ENCODE measurements at regions not wholly inside any gene's neighbourhood (a gene's known extent, or its start where the extent isn't known, plus 50 kb on each side); places are given as distances from the start of the nearest gene placed in this dataset.

GRCh38 chr18:4510711-4511110 is 55.6 kb upstream of the DLGAP1 start:
- WGBS, 2 donors (ENCODE audit: extremely low coverage in 2 of 2, insufficient read length in 2 of 2, insufficient replicate concordance in 1 of 2): no CpG with 5 or more reads among the region's 1 CpG
- Histone ChIP-seq H3K23ac (ENCODE audit: low read depth, low read length, poor library complexity) (peak overlapping the region; percentile 97), H3K14ac (ENCODE audit: low read length) (peak overlapping the region; percentile 99), H3K9me3 (replicated peaks in 1 of 2; ENCODE audit: control insufficient read depth in 2 of 2, insufficient read depth in 1 of 2, low read depth in 1 of 2, low read length in 2 of 2) (peaks cover 0 to 4% of the 10 kb centered on the region in 2 donors), H2BK15ac (ENCODE audit: low read length) (no peak overlapping the region), H4K91ac (ENCODE audit: low read depth, low read length, poor library complexity) (peak overlapping the region; percentile 34), H3K27me3 (ENCODE audit: control insufficient read depth in 3 of 3, insufficient read depth in 3 of 3, low read depth in 1 of 3, low read length in 3 of 3) (peaks cover 0 to 3% (median 0%) of the 10 kb centered on the region in 3 experiments), H3K36me3 (replicated peaks in 1 of 2; ENCODE audit: control insufficient read depth in 2 of 2, insufficient read depth in 2 of 2, low read length in 2 of 2) (no peaks in the 10 kb centered on the region), H3K18ac (ENCODE audit: low read length) (no peak overlapping the region), H3K4me2 (ENCODE audit: insufficient read depth, low read length, poor library complexity, severe bottlenecking) (no peak overlapping the region), H2BK5ac (ENCODE audit: low read length) (no peak overlapping the region), H3K27ac (replicated peaks; ENCODE audit: low read length) (no peak overlapping the region), H4K8ac (ENCODE audit: low read depth, low read length) (peak overlapping the region; percentile 100), H3K4me1 (ENCODE audit: control insufficient read depth in 2 of 2, insufficient read depth in 1 of 2, low read depth in 1 of 2, low read length in 2 of 2) (no peaks in the 10 kb centered on the region), H3K4ac (ENCODE audit: low read length) (no peak overlapping the region), H3K9ac (ENCODE audit: low read depth, low read length, poor library complexity) (peak overlapping the region; percentile 39), H3K4me3 (ENCODE audit: low read length in 2 of 2) (peak overlapping the region in 1 of 2 donors; percentile 28), H2BK12ac (ENCODE audit: low read length) (peak overlapping the region; percentile 96), H2AFZ (ENCODE audit: low read length) (no peak overlapping the region), H2BK120ac (ENCODE audit: low read depth, low read length) (no peak overlapping the region), H3K79me1 (ENCODE audit: low read depth, low read length) (peaks cover 3% of the 10 kb centered on the region), H2AK5ac (ENCODE audit: low read depth, low read length) (no peak overlapping the region)
- DNase-seq (ENCODE audit: low spot score): peak; percentile 15

- Histone ChIP-seq H3K9ac (ENCODE audit: low read depth, low read length, poor library complexity) (no peak overlapping the region), H3K18ac (ENCODE audit: low read length) (peak overlapping the region; percentile 0), H2AFZ (ENCODE audit: low read length) (no peak overlapping the region), H3K36me3 (replicated peaks in 1 of 2; ENCODE audit: control insufficient read depth in 2 of 2, insufficient read depth in 2 of 2, low read length in 2 of 2) (no peaks in the 10 kb centered on the region), H3K23ac (ENCODE audit: low read depth, low read length, poor library complexity) (no peak overlapping the region), H2BK15ac (ENCODE audit: low read length) (no peak overlapping the region), H3K4me1 (ENCODE audit: control insufficient read depth in 2 of 2, insufficient read depth in 1 of 2, low read depth in 1 of 2, low read length in 2 of 2) (no peaks in the 10 kb centered on the region), H3K4me2 (ENCODE audit: insufficient read depth, low read length, poor library complexity, severe bottlenecking) (no peak overlapping the region), H2BK12ac (ENCODE audit: low read length) (no peak overlapping the region), H4K91ac (ENCODE audit: low read depth, low read length, poor library complexity) (no peak overlapping the region), H4K8ac (ENCODE audit: low read depth, low read length) (no peak overlapping the region), H2BK120ac (ENCODE audit: low read depth, low read length) (no peak overlapping the region), H3K9me3 (replicated peaks in 1 of 2; ENCODE audit: control insufficient read depth in 2 of 2, insufficient read depth in 1 of 2, low read depth in 1 of 2, low read length in 2 of 2) (peaks cover 0 to 4% of the 10 kb centered on the region in 2 donors), H3K27ac (replicated peaks; ENCODE audit: low read length) (no peak overlapping the region), H3K4ac (ENCODE audit: low read length) (no peak overlapping the region), H2AK5ac (ENCODE audit: low read depth, low read length) (no peak overlapping the region), H3K27me3 (ENCODE audit: control insufficient read depth in 3 of 3, insufficient read depth in 3 of 3, low read depth in 1 of 3, low read length in 3 of 3) (peaks cover 0 to 3% (median 0%) of the 10 kb centered on the region in 3 experiments), H3K14ac (ENCODE audit: low read length) (peak overlapping the region; percentile 56), H2BK5ac (ENCODE audit: low read length) (peak overlapping the region; percentile 90), H3K4me3 (ENCODE audit: low read length in 2 of 2) (no peak overlapping the region), H3K79me1 (ENCODE audit: low read depth, low read length) (peaks cover 3% of the 10 kb centered on the region)
- no peak for DNase-seq (ENCODE audit: low spot score)
- no CpG with 5 or more reads among the region's 9 CpGs for WGBS, 2 donors (ENCODE audit: extremely low coverage in 2 of 2, insufficient read length in 2 of 2, insufficient replicate concordance in 1 of 2)
These were observed 55.1 kb upstream of the DLGAP1 start for GRCh38 chr18:4510160-4510559.

Measured in neuronal stem cell (in vitro differentiated cells).